ENCODE measurements at regions not wholly inside any gene's neighbourhood (a gene's known extent, or its start where the extent isn't known, plus 50 kb on each side); places are given as distances from the start of the nearest gene placed in this dataset.
"Not testable (repeated sequence)": the region's sequence is repeated elsewhere in the genome, so short reads cannot be mapped to it uniquely, and the experiment has no call there.

- TF ChIP-seq CTCF (IDR thresholded peaks at IDR 0.05; ENCODE audit: low read depth, low read length, poor library complexity, severe bottlenecking); EZH2phosphoT487 (IDR thresholded peaks at IDR 0.05; ENCODE audit: borderline replicate concordance, low read length): not testable (repeated sequence)
Observed at GRCh38 chr20:26183720-26184119, 487.1 kb upstream of the ZNF337 start.
